Peyer's patch (tissue), 4 donors: ENCODE measurements at regions not wholly inside any gene's neighbourhood (a gene's known extent, or its start where the extent isn't known, plus 50 kb on each side); places are given as distances from the start of the nearest gene placed in this dataset.
"Not testable (repeated sequence)": the region's sequence is repeated elsewhere in the genome, so short reads cannot be mapped to it uniquely, and the experiment has no call there.

ENCODE experiments used
- DNase-seq, 3 donors: peaks; one replicate each; pipeline ENCODE4 v3.0.0-alpha.2; 2017 to 2019
- H3K27ac ChIP-seq, 4 donors: fragments of 200-600 bp; sonication (generic); one replicate each; pipeline ENCODE4 v1.5.1; 2016 to 2019
- H3K27me3 ChIP-seq, 2 donors: fragments of 200-600 bp; sonication (generic); one replicate each; pipeline ENCODE4 v1.5.1; 2019
- H3K36me3 ChIP-seq, 3 donors: fragments of 200-600 bp; sonication (generic); one replicate each; pipeline ENCODE4 v1.5.1; 2016 to 2019
- H3K4me1 ChIP-seq, 4 donors: fragments of 200-600 bp; sonication (generic); one replicate each; pipeline ENCODE4 v1.5.1; 2016 to 2019
- H3K4me3 ChIP-seq, 4 donors: fragments of 200-600 bp; sonication (generic); 1 replicate in 3 of 4; 2 replicates in 1 of 4; pipeline ENCODE4 v1.5.1; 2016 to 2019; ENCODE audit warnings: mild to moderate bottlenecking in 1 of 4
- H3K9me3 ChIP-seq, 4 donors: fragments of 200-600 bp; sonication (generic); one replicate each; pipeline ENCODE4 v1.5.1; 2016 to 2019; ENCODE audit warnings: mild to moderate bottlenecking in 1 of 4
- POLR2A ChIP-seq, 2 donors: fragments of 450-650 bp; IDR thresholded peaks; one replicate each; pipeline ENCODE4 v1.5.1; 2017; ENCODE audit warnings: antibody characterized with exemption in 2 of 2, mild to moderate bottlenecking in 2 of 2, moderate library complexity in 2 of 2
- TF ChIP-seq, protein P1 (sequence below), 6 experiments: fragments of 450-650 bp in 4 of 6; fragments of 200-600 bp in 2 of 6; sonication (generic) in 1 of 6; IDR thresholded peaks; one replicate each; pipeline ENCODE4 v1.5.1; 2017 to 2019; ENCODE audit warnings: antibody characterized with exemption in 6 of 6, mild to moderate bottlenecking in 3 of 6, moderate library complexity in 1 of 6

DNA sequence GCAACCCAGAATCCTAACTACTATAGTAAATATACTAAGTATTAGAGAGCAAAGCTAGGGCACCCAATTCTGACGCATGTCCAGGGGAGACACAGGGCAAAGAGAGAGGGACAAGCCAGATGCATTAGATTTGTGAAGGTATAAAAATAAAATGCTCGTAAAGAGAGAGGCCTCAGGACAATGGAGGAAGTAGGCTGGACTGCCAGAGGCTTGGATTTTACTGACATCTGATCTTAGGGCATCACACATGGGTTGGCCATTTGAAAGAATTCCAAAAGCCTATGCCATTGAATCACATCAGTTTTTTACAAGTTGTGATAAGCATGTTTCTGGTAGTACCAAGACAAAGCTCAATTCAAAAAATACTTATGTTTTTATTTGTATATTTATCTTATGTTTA, 149.3 kb upstream of the MSX2 start:
- H3K27me3 ChIP-seq: no peaks in the 10 kb centered on the region
- H3K4me1 ChIP-seq: peaks cover 0 to 7% (median 0%) of the 10 kb centered on the region in 4 donors
- H3K9me3 ChIP-seq: no peaks in the 10 kb centered on the region
- DNase-seq: no peak
- no peak overlapping the region for H3K27ac ChIP-seq
- H3K36me3 ChIP-seq: no peaks in the 10 kb centered on the region
- TF ChIP-seq, protein P1, sequence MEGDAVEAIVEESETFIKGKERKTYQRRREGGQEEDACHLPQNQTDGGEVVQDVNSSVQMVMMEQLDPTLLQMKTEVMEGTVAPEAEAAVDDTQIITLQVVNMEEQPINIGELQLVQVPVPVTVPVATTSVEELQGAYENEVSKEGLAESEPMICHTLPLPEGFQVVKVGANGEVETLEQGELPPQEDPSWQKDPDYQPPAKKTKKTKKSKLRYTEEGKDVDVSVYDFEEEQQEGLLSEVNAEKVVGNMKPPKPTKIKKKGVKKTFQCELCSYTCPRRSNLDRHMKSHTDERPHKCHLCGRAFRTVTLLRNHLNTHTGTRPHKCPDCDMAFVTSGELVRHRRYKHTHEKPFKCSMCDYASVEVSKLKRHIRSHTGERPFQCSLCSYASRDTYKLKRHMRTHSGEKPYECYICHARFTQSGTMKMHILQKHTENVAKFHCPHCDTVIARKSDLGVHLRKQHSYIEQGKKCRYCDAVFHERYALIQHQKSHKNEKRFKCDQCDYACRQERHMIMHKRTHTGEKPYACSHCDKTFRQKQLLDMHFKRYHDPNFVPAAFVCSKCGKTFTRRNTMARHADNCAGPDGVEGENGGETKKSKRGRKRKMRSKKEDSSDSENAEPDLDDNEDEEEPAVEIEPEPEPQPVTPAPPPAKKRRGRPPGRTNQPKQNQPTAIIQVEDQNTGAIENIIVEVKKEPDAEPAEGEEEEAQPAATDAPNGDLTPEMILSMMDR (IDR thresholded peaks at IDR 0.05): no peak
- TF ChIP-seq POLR2A (IDR thresholded peaks at IDR 0.05): no peak
- H3K4me3 ChIP-seq: no peak overlapping the region

DNA sequence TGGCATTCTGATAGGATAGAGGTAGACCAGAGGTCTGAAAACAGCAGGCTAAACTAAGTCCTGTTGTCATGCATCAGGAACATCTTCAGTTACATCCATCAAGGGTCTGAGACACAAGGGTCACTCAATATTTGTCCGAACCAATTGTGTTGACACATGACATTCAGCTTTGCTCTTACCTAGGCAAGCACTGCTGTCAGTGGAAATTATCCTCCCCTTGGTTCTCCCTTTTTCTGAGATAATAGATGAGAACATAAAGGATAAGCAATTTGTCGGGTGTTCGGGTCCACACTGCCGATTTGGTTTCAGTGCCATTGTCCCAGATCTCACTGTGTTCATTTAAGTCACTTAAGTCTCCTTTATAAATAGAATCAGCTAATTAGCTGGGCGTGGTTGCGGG, 148.3 kb upstream of the MSX2 start:
- Histone ChIP-seq H3K27ac (no peak overlapping the region), H3K9me3 (no peaks in the 10 kb centered on the region), H3K4me3 (no peak overlapping the region), H3K27me3 (no peaks in the 10 kb centered on the region), H3K4me1 (peaks cover 0 to 7% (median 0%) of the 10 kb centered on the region in 4 donors), H3K36me3 (no peaks in the 10 kb centered on the region)
- TF ChIP-seq POLR2A (IDR thresholded peaks at IDR 0.05): no peak
- TF ChIP-seq, protein P1 (IDR thresholded peaks at IDR 0.05): no peak
- no peak for DNase-seq

DNA sequence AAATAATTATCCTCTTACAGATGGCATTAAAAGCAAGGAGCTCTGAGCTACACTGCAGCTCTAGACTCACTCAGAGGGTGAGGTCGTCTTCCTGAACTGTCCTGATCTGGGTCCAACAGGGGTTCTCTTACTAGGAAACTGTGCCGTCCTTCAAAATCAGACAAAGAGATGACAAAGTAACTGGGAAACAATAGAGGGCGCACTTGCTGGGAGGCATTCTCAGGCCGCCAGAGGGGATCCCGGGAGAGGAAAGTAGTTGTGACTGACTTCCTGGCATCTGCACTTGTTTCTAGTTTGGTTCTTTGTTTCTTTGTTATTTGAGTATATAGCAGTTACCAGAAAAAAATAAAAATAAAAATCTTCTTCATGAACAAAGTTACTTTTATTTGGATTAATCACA, 142.9 kb upstream of the MSX2 start:
- Histone ChIP-seq H3K4me3 (no peak overlapping the region), H3K4me1 (no peaks in the 10 kb centered on the region), H3K27ac (no peak overlapping the region), H3K36me3 (no peaks in the 10 kb centered on the region), H3K9me3 (no peaks in the 10 kb centered on the region), H3K27me3 (no peaks in the 10 kb centered on the region)
- TF ChIP-seq, protein P1 (IDR thresholded peaks at IDR 0.05): peak in 4 of 6 experiments; percentile 14 to 58 (median 50)
- TF ChIP-seq POLR2A (IDR thresholded peaks at IDR 0.05): no peak
- peak in 1 of 3 donors; percentile 68 for DNase-seq

DNA sequence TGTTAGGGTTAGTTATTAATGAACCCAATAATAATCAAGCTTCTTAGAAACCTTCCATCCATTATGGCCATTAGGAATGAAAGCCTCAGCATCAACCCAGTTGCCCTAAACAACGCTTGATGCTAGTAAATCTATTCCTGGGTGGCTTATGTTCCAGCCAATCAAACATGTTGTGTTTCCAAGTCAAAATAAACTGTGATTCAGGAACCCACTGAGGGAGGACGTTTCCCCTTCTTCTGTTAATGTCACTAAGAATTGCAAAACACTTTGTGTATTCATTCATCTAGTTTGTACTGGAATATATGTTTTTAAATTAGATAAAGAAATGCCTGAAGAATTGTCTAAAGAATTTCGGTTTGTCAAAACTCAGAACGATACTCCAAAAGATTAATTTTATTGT, 142.5 kb upstream of the MSX2 start:
- Histone ChIP-seq H3K27ac (no peak overlapping the region), H3K36me3 (no peaks in the 10 kb centered on the region), H3K9me3 (no peaks in the 10 kb centered on the region), H3K4me3 (no peak overlapping the region), H3K4me1 (no peaks in the 10 kb centered on the region), H3K27me3 (no peaks in the 10 kb centered on the region)
- no peak for DNase-seq
- TF ChIP-seq POLR2A (IDR thresholded peaks at IDR 0.05): no peak
- TF ChIP-seq, protein P1 (IDR thresholded peaks at IDR 0.05): no peak

DNA sequence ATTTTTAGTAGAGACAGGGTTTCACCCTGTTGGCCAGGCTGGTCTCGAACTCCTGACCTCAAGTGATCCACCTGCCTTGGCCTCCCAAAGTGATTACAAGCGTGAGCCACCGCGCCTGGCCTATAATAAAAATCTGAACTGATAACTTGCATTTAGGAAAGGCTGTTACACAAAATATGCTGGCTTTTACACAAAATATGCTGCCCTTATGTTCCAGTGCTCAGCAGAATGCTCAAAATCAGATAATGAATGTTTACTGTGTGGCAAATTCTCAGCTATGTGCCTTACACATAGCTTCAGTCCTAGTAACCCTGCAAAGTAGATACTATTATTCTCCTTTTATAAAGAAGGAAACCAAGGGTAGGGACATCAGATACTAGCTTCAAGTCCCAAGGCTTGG, 141.3 kb upstream of the MSX2 start:
- no peaks in the 10 kb centered on the region for H3K9me3 ChIP-seq
- no peaks in the 10 kb centered on the region for H3K27me3 ChIP-seq
- H3K4me1 ChIP-seq: no peaks in the 10 kb centered on the region
- no peak for DNase-seq
- no peak for TF ChIP-seq POLR2A (IDR thresholded peaks at IDR 0.05)
- TF ChIP-seq, protein P1 (IDR thresholded peaks at IDR 0.05): no peak
- no peak overlapping the region for H3K4me3 ChIP-seq
- H3K27ac ChIP-seq: no peak overlapping the region
- H3K36me3 ChIP-seq: no peaks in the 10 kb centered on the region

DNA sequence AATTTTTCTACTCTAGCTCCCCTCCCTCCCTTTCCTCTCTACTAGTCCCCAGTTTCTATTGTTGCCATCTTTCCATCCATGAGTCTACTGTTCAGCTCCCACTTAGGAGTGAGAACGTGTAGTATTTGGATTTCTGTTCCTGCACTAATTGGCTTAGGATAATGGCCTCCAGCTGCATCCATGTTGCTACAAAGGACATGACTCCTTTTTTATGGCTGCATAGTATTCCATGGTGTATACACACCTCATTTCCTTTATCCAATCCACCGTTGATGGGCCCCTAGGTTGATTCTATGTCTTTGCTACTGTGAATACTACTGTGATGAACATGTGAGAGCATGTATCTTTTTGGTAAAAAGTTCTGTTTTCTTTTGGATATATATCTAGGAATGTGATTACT, 138.9 kb upstream of the MSX2 start:
- DNase-seq: no peak
- Histone ChIP-seq H3K4me3 (no peak overlapping the region), H3K27ac (no peak overlapping the region), H3K36me3 (no peaks in the 10 kb centered on the region), H3K9me3 (no peaks in the 10 kb centered on the region), H3K27me3 (no peaks in the 10 kb centered on the region), H3K4me1 (no peaks in the 10 kb centered on the region)
- TF ChIP-seq, protein P1 (IDR thresholded peaks at IDR 0.05): no peak
- no peak for TF ChIP-seq POLR2A (IDR thresholded peaks at IDR 0.05)

DNA sequence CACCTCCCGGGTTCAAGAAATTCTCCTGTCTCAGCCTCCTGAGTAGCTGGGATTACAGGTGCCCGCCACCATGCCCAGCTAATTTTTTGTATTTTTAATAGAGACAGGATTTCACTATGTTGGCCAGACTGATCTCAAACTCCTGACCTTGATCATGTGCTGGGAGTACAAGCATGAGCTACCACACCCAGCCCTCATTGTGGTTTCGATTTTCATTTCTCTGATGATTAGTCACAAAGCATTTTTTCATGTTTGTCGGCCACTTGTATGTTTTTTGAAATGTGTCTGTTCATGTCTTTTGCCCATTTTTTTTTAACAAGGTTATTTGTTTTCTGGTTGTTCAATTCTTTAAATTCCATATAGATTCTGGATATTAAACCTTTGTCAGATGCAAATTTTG, 138.2 kb upstream of the MSX2 start:
- not testable (repeated sequence) for H3K27me3 ChIP-seq, H3K9me3 ChIP-seq, H3K36me3 ChIP-seq, DNase-seq, H3K4me1 ChIP-seq, H3K27ac ChIP-seq, H3K4me3 ChIP-seq
